ENCODE measurements at regions not wholly inside any gene's neighbourhood (a gene's known extent, or its start where the extent isn't known, plus 50 kb on each side); places are given as distances from the start of the nearest gene placed in this dataset.

GRCh38 chr9:81118416-81118815, 570.9 kb downstream of the TLE1 start:
- Mint-ChIP-seq H3K4me3 (no peak overlapping the region), H3K27me3 (no peaks in the 10 kb centered on the region), H3K27ac (no peak overlapping the region), H3K4me1 (peaks cover 5% of the 10 kb centered on the region), H3K9me3 (peaks cover 2% of the 10 kb centered on the region), H3K36me3 (no peaks in the 10 kb centered on the region)
- ATAC-seq (ENCODE audit: low read depth) (no peak), DNase-seq (no peak)
- POLR2A ChIA-PET = no interaction called here

GRCh38 chr9:81116340-81117137, 572.8 kb downstream of the TLE1 start:
- POLR2A ChIA-PET = no interaction called here

GRCh38 chr9:81113453-81114124, 575.8 kb downstream of the TLE1 start:
- Mint-ChIP-seq H3K4me3 (peak overlapping the region; percentile 33), H3K9me3 (no peaks in the 10 kb centered on the region), H3K36me3 (no peaks in the 10 kb centered on the region)

More at GRCh38 chr9:81116340-81117137, 572.8 kb downstream of the TLE1 start:
- Mint-ChIP-seq H3K4me3 (no peak overlapping the region), H3K27me3 (no peaks in the 10 kb centered on the region), H3K4me1 (peaks cover 12% of the 10 kb centered on the region), H3K9me3 (peaks cover under 1% of the 10 kb centered on the region), H3K36me3 (no peaks in the 10 kb centered on the region), H3K27ac (no peak overlapping the region)
- ATAC-seq (ENCODE audit: low read depth) (no peak), DNase-seq (no peak)

GRCh38 chr9:81112627-81113452, 576.5 kb downstream of the TLE1 start:
- Mint-ChIP-seq H3K27ac (peak overlapping the region; percentile 68), H3K4me1 (peaks cover 14% of the 10 kb centered on the region), H3K4me3 (peak overlapping the region; percentile 33), H3K27me3 (no peaks in the 10 kb centered on the region), H3K9me3 (no peaks in the 10 kb centered on the region), H3K36me3 (no peaks in the 10 kb centered on the region)
- ATAC-seq (ENCODE audit: low read depth) (no peak), DNase-seq (no peak)
- POLR2A ChIA-PET = no interaction called here

More at GRCh38 chr9:81113453-81114124, 575.8 kb downstream of the TLE1 start:
- Mint-ChIP-seq H3K27ac (peak overlapping the region; percentile 68), H3K27me3 (no peaks in the 10 kb centered on the region), H3K4me1 (peaks cover 14% of the 10 kb centered on the region)
- DNase-seq (no peak), ATAC-seq (ENCODE audit: low read depth) (peak; percentile 50)
- POLR2A ChIA-PET = no interaction called here

GRCh38 chr9:81108821-81109220, 580.5 kb downstream of the TLE1 start:
- Mint-ChIP-seq H3K4me1 (peaks cover 13% of the 10 kb centered on the region), H3K36me3 (no peaks in the 10 kb centered on the region), H3K27me3 (peaks cover 5% of the 10 kb centered on the region), H3K9me3 (no peaks in the 10 kb centered on the region), H3K27ac (no peak overlapping the region), H3K4me3 (no peak overlapping the region)
- no peak for DNase-seq
- POLR2A ChIA-PET = no interaction called here
- ATAC-seq (ENCODE audit: low read depth) = no peak

- peaks cover 5% of the 10 kb centered on the region for H3K27me3 Mint-ChIP-seq
- POLR2A ChIA-PET = no interaction called here
- H3K9me3 Mint-ChIP-seq = no peaks in the 10 kb centered on the region
- H3K27ac Mint-ChIP-seq = no peak overlapping the region
- peaks cover 8% of the 10 kb centered on the region for H3K4me1 Mint-ChIP-seq
- H3K36me3 Mint-ChIP-seq = no peaks in the 10 kb centered on the region
- ATAC-seq (ENCODE audit: low read depth) = no peak
- no peak overlapping the region for H3K4me3 Mint-ChIP-seq
- no peak for DNase-seq
These were observed 581.0 kb downstream of the TLE1 start for GRCh38 chr9:81108391-81108790.

GRCh38 chr9:81103597-81104471, 585.5 kb downstream of the TLE1 start:
- H3K9me3 Mint-ChIP-seq = peaks cover under 1% of the 10 kb centered on the region
- H3K4me3 Mint-ChIP-seq = no peak overlapping the region
- ATAC-seq (ENCODE audit: low read depth) (no peak), DNase-seq (no peak)
- POLR2A ChIA-PET = no interaction called here
- no peak overlapping the region for H3K27ac Mint-ChIP-seq
- H3K27me3 Mint-ChIP-seq = peaks cover 5% of the 10 kb centered on the region
- no peaks in the 10 kb centered on the region for H3K36me3 Mint-ChIP-seq
- no peaks in the 10 kb centered on the region for H3K4me1 Mint-ChIP-seq

- Mint-ChIP-seq H3K4me1 (no peaks in the 10 kb centered on the region), H3K4me3 (no peak overlapping the region), H3K27me3 (peaks cover 2% of the 10 kb centered on the region), H3K9me3 (peaks cover 3% of the 10 kb centered on the region), H3K36me3 (no peaks in the 10 kb centered on the region), H3K27ac (no peak overlapping the region)
- ATAC-seq (ENCODE audit: low read depth) (no peak), DNase-seq (no peak)
- POLR2A ChIA-PET = no interaction called here
These were observed 592.1 kb downstream of the TLE1 start for GRCh38 chr9:81097131-81097847.

GRCh38 chr9:81096625-81097024, 592.7 kb downstream of the TLE1 start:
- DNase-seq (no peak), ATAC-seq (ENCODE audit: low read depth) (no peak)
- Mint-ChIP-seq H3K27ac (no peak overlapping the region), H3K4me3 (no peak overlapping the region), H3K36me3 (no peaks in the 10 kb centered on the region), H3K27me3 (peaks cover 2% of the 10 kb centered on the region), H3K9me3 (peaks cover 3% of the 10 kb centered on the region), H3K4me1 (no peaks in the 10 kb centered on the region)
- POLR2A ChIA-PET = no interaction called here

- Mint-ChIP-seq H3K27ac (no peak overlapping the region), H3K4me3 (no peak overlapping the region), H3K27me3 (peaks cover 2% of the 10 kb centered on the region), H3K4me1 (no peaks in the 10 kb centered on the region), H3K9me3 (peaks cover 1% of the 10 kb centered on the region), H3K36me3 (no peaks in the 10 kb centered on the region)
- POLR2A ChIA-PET = no interaction called here
- no peak for ATAC-seq (ENCODE audit: low read depth)
- no peak for DNase-seq
These were observed 597.3 kb downstream of the TLE1 start for GRCh38 chr9:81092057-81092456.

GRCh38 chr9:81088341-81088740, 601.0 kb downstream of the TLE1 start:
- Mint-ChIP-seq H3K27ac (no peak overlapping the region), H3K27me3 (no peaks in the 10 kb centered on the region), H3K4me1 (no peaks in the 10 kb centered on the region), H3K9me3 (peaks cover 1% of the 10 kb centered on the region), H3K4me3 (no peak overlapping the region), H3K36me3 (no peaks in the 10 kb centered on the region)
- DNase-seq (no peak), ATAC-seq (ENCODE audit: low read depth) (no peak)
- POLR2A ChIA-PET = no interaction called here

- H3K27me3 Mint-ChIP-seq = no peaks in the 10 kb centered on the region
- H3K4me3 Mint-ChIP-seq = no peak overlapping the region
- peaks cover 1% of the 10 kb centered on the region for H3K9me3 Mint-ChIP-seq
- no peaks in the 10 kb centered on the region for H3K4me1 Mint-ChIP-seq
- POLR2A ChIA-PET = no interaction called here
- H3K27ac Mint-ChIP-seq = no peak overlapping the region
- H3K36me3 Mint-ChIP-seq = no peaks in the 10 kb centered on the region
- ATAC-seq (ENCODE audit: low read depth) = no peak
- DNase-seq = no peak
These were observed 602.9 kb downstream of the TLE1 start for GRCh38 chr9:81086416-81086815.

Measured in activated naive CD8-positive, alpha-beta T cell treated with anti-CD3 and anti-CD28 coated beads, Interleukin-2, amount 10 ng/mL, durations not matched to agents 7 days and 5 days (primary cell).